HCT116 (cell line): ENCODE measurements at regions not wholly inside any gene's neighbourhood (a gene's known extent, or its start where the extent isn't known, plus 50 kb on each side); places are given as distances from the start of the nearest gene placed in this dataset.

ENCODE experiments used
- EZH2 ChIP-seq: fragments of 200-600 bp; sonication (generic); IDR thresholded peaks from 2 replicates; pipeline ENCODE4 v1.6.1; 2017; ENCODE audit warnings: antibody characterized with exemption, mixed run types
- EZH2phosphoT487 ChIP-seq: fragments of 200-600 bp; IDR thresholded peaks from 2 replicates; pipeline ENCODE4 v1.6.1; 2018; ENCODE audit warnings: antibody characterized with exemption, borderline replicate concordance
- MAX ChIP-seq: IDR thresholded peaks from 2 replicates; pipeline ENCODE4 v1.6.1; 2012
- POLR2A ChIP-seq: IDR thresholded peaks from 2 replicates; pipeline ENCODE4 v1.7.0; 2011; ENCODE audit warnings: borderline replicate concordance; ENCODE audit not compliant: insufficient read depth, insufficient read length; ENCODE audit errors: extremely low read depth
- SRF ChIP-seq: IDR thresholded peaks from 2 replicates; pipeline ENCODE4 v1.6.1; 2012; ENCODE audit warnings: low read depth
- TCF7L2 ChIP-seq: IDR thresholded peaks from 2 replicates; pipeline ENCODE4 v1.7.0; 2011; ENCODE audit warnings: borderline replicate concordance, inconsistent platforms; ENCODE audit not compliant: insufficient read depth, insufficient read length; ENCODE audit errors: extremely low read depth
- ZFX ChIP-seq: fragments of 450-650 bp; IDR thresholded peaks from 2 replicates; pipeline ENCODE4 v1.6.1; 2017
- TF ChIP-seq, protein P1 (sequence below), 3 experiments: fragments of 200-600 bp in 1 of 3; sonication (generic) in 1 of 3; IDR thresholded peaks in 2 of 3; conservative IDR thresholded peaks in 1 of 3; 2 replicates each; pipeline ENCODE4 v1.5.1; 2012 to 2017; ENCODE audit warnings: low read depth in 2 of 3, low read length in 2 of 3, antibody characterized with exemption in 1 of 3, borderline replicate concordance in 1 of 3, control low read depth in 1 of 3, mild to moderate bottlenecking in 1 of 3, mixed read lengths in 1 of 3, mixed run types in 1 of 3, moderate library complexity in 1 of 3; ENCODE audit not compliant: insufficient read depth in 1 of 3
- TF ChIP-seq, protein P2 (sequence below): IDR thresholded peaks from 2 replicates; pipeline ENCODE4 v1.6.1; 2012

DNA sequence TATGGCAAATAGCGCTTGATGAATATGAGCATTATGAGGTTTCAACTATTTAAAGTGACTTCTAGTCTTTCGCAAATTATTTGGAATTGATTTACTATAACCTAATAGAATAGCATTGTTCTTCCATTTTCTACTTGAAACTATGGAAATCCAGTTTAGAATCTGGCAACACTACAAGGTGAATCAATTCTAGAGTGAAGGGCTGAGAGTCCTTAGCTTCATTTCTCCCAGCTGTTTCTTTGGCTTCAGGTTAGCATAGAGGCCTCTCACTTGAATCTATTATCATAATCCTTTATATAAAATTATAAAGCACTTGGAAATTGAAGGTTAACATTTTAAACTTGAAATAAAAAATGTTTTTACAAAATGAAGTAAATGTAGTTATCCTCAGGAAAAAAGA, 318.8 kb downstream of the CCDC85A start:
- TF ChIP-seq, protein P1, sequence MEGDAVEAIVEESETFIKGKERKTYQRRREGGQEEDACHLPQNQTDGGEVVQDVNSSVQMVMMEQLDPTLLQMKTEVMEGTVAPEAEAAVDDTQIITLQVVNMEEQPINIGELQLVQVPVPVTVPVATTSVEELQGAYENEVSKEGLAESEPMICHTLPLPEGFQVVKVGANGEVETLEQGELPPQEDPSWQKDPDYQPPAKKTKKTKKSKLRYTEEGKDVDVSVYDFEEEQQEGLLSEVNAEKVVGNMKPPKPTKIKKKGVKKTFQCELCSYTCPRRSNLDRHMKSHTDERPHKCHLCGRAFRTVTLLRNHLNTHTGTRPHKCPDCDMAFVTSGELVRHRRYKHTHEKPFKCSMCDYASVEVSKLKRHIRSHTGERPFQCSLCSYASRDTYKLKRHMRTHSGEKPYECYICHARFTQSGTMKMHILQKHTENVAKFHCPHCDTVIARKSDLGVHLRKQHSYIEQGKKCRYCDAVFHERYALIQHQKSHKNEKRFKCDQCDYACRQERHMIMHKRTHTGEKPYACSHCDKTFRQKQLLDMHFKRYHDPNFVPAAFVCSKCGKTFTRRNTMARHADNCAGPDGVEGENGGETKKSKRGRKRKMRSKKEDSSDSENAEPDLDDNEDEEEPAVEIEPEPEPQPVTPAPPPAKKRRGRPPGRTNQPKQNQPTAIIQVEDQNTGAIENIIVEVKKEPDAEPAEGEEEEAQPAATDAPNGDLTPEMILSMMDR (IDR thresholded peaks at IDR 0.05 in 2 of 3, conservative IDR thresholded peaks at IDR 0.05 in 1 of 3; ENCODE audit: borderline replicate concordance in 1 of 3, insufficient read depth in 1 of 3, low read depth in 2 of 3, low read length in 2 of 3): no peak
- no peak for TF ChIP-seq TCF7L2
- TF ChIP-seq ZFX: no peak
- no peak for TF ChIP-seq MAX
- TF ChIP-seq EZH2phosphoT487: no peak
- TF ChIP-seq, protein P2, sequence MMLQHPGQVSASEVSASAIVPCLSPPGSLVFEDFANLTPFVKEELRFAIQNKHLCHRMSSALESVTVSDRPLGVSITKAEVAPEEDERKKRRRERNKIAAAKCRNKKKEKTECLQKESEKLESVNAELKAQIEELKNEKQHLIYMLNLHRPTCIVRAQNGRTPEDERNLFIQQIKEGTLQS: no peak
- no peak for TF ChIP-seq SRF
- no peak for TF ChIP-seq POLR2A
- TF ChIP-seq EZH2: no peak
